ENCODE measurements at regions not wholly inside any gene's neighbourhood (a gene's known extent, or its start where the extent isn't known, plus 50 kb on each side); places are given as distances from the start of the nearest gene placed in this dataset.

GRCh38 chr12:46473634-46474329 is 101.2 kb upstream of the SLC38A2 start:
- Histone ChIP-seq H3K36me3 (no peaks in the 10 kb centered on the region), H3K9me3 (no peaks in the 10 kb centered on the region), H3K4me3 (no peak overlapping the region), H3K27me3 (no peaks in the 10 kb centered on the region), H3K27ac (peak overlapping the region; percentile 73 to 88 (median 84)), H3K4me1 (peaks cover 0 to 26% (median 11%) of the 10 kb centered on the region in 4 donors)
- intact Hi-C loops (cut with DNase I) = no loop called here
- WGBS (ENCODE audit: insufficient coverage, low coverage, low lambda C conversion rate, missing lambda C conversion rate) = 10% methylated on average over 8 of the region's 8 CpGs
- DNase-seq (peak; percentile 67 to 77 (median 75)), ATAC-seq (peak; percentile 91 to 97 (median 94))
- TF ChIP-seq CTCF (IDR thresholded peaks at IDR 0.05) = no peak
- TF ChIP-seq POLR2A (IDR thresholded peaks at IDR 0.05) = peak; percentile 60

- no peaks in the 10 kb centered on the region for H3K36me3 ChIP-seq
- no peaks in the 10 kb centered on the region for H3K27me3 ChIP-seq
- peaks cover 0 to 26% (median 11%) of the 10 kb centered on the region in 4 donors for H3K4me1 ChIP-seq
- H3K27ac ChIP-seq = peak overlapping the region; percentile 73 to 88 (median 84)
- H3K9me3 ChIP-seq = no peaks in the 10 kb centered on the region
- intact Hi-C loops (cut with DNase I) = no loop called here
- WGBS (ENCODE audit: insufficient coverage, low coverage, low lambda C conversion rate, missing lambda C conversion rate) = 14% methylated on average over 4 of the region's 4 CpGs
- no peak overlapping the region for H3K4me3 ChIP-seq
- ATAC-seq (peak; percentile 49 to 59 (median 56)), DNase-seq (no peak)
- TF ChIP-seq CTCF (IDR thresholded peaks at IDR 0.05) (no peak), POLR2A (IDR thresholded peaks at IDR 0.05) (no peak)
Measured at GRCh38 chr12:46472893-46473633, 100.5 kb upstream of the SLC38A2 start.

GRCh38 chr12:46472144-46472705 is 99.7 kb upstream of the SLC38A2 start:
- Histone ChIP-seq H3K9me3 (no peaks in the 10 kb centered on the region), H3K4me3 (no peak overlapping the region), H3K27ac (peak overlapping the region; percentile 73 to 88 (median 84)), H3K36me3 (no peaks in the 10 kb centered on the region), H3K4me1 (peaks cover 0 to 26% (median 11%) of the 10 kb centered on the region in 4 donors), H3K27me3 (no peaks in the 10 kb centered on the region)
- TF ChIP-seq POLR2A (IDR thresholded peaks at IDR 0.05) (no peak), CTCF (IDR thresholded peaks at IDR 0.05) (no peak)
- intact Hi-C loops (cut with DNase I) = no loop called here
- no peak for DNase-seq
- WGBS (ENCODE audit: insufficient coverage, low coverage, low lambda C conversion rate, missing lambda C conversion rate) = 68% methylated on average over 5 of the region's 5 CpGs
- ATAC-seq = no peak

GRCh38 chr12:46471404-46471803 is 98.8 kb upstream of the SLC38A2 start:
- no peak for TF ChIP-seq CTCF (IDR thresholded peaks at IDR 0.05)
- no peak for TF ChIP-seq POLR2A (IDR thresholded peaks at IDR 0.05)
- 80% methylated on average over 2 of the region's 2 CpGs for WGBS (ENCODE audit: insufficient coverage, low coverage, low lambda C conversion rate, missing lambda C conversion rate)
- Histone ChIP-seq H3K36me3 (no peaks in the 10 kb centered on the region), H3K27ac (no peak overlapping the region), H3K27me3 (no peaks in the 10 kb centered on the region), H3K4me1 (peaks cover 0 to 26% (median 11%) of the 10 kb centered on the region in 4 donors), H3K4me3 (no peak overlapping the region), H3K9me3 (no peaks in the 10 kb centered on the region)
- no peak for DNase-seq
- intact Hi-C loops (cut with DNase I) = no loop called here
- ATAC-seq = no peak

Measured in right lobe of liver (tissue), 6 donors.